CD4-positive, alpha-beta T cell (primary cell): ENCODE measurements at regions not wholly inside any gene's neighbourhood (a gene's known extent, or its start where the extent isn't known, plus 50 kb on each side); places are given as distances from the start of the nearest gene placed in this dataset.

Experiments
- ATAC-seq: fragments of 200-7000 bp; cut with Tn5 transposase; one replicate; pipeline ENCODE4 v1.10.0; 2022; ENCODE audit warnings: mild to moderate bottlenecking; ENCODE audit not compliant: poor library complexity
- CTCF ChIA-PET: fragments of 350-600 bp; sonication (Branson Sonifier 250); formaldehyde crosslinking; loops from one replicate; lab custom pipeline; 2021; ENCODE audit warnings: antibody characterized with exemption, inconsistent platforms; lab: Charles Lee
- POLR2A ChIA-PET: fragments of 350-600 bp; sonication (Branson Sonifier 250); formaldehyde crosslinking; loops from one replicate; lab custom pipeline; 2021; ENCODE audit warnings: antibody characterized with exemption, inconsistent platforms; lab: Charles Lee
- DNase-seq, 14 experiments: peaks; one replicate each; pipeline ENCODE4 v3.0.0-alpha.2; 2013 to 2020; ENCODE audit warnings: mixed read lengths in 2 of 14
- H3K27ac ChIP-seq, 2 donors: one replicate each; pipeline versions ENCODE4 v1.5.1 to v1.7.0; 2013; ENCODE audit warnings: low read length in 2 of 2, low read depth in 1 of 2, mild to moderate bottlenecking in 1 of 2
- H3K27me3 ChIP-seq, 2 experiments: 1 replicate in 1 of 2; 2 replicates in 1 of 2; pipeline versions ENCODE4 v1.6.1 to v1.7.0; 2013; ENCODE audit warnings: low read length in 2 of 2, control low read depth in 1 of 2, mild to moderate bottlenecking in 1 of 2, moderate library complexity in 1 of 2; ENCODE audit not compliant: insufficient read depth in 2 of 2, control insufficient read depth in 1 of 2
- H3K36me3 ChIP-seq: one replicate; pipeline ENCODE4 v1.6.1; 2013; ENCODE audit warnings: low read length, control low read depth; ENCODE audit not compliant: insufficient read depth
- H3K4me1 ChIP-seq: one replicate; pipeline ENCODE4 v1.6.1; 2013; ENCODE audit warnings: low read length, control low read depth; ENCODE audit not compliant: insufficient read depth
- H3K4me3 ChIP-seq: one replicate; pipeline ENCODE4 v1.5.1; 2013; ENCODE audit warnings: mild to moderate bottlenecking, low read length, moderate library complexity
- H3K9me3 ChIP-seq, 2 experiments: 1 replicate in 1 of 2; 2 replicates in 1 of 2; pipeline versions ENCODE4 v1.6.1 to v1.7.0; 2013; ENCODE audit warnings: low read length in 2 of 2, mild to moderate bottlenecking in 2 of 2, control low read depth in 1 of 2, moderate library complexity in 1 of 2; ENCODE audit not compliant: control insufficient read depth in 1 of 2, insufficient read depth in 1 of 2
- H3K27ac Mint-ChIP-seq: one replicate; pipeline ENCODE4 v1.8.0; 2020; ENCODE audit warnings: mixed read lengths
- H3K27me3 Mint-ChIP-seq: one replicate; pipeline ENCODE4 v1.8.0; 2021; ENCODE audit warnings: mixed read lengths
- H3K36me3 Mint-ChIP-seq: one replicate; pipeline ENCODE4 v1.8.0; 2021; ENCODE audit warnings: low read depth, mixed read lengths
- H3K4me1 Mint-ChIP-seq: one replicate; pipeline ENCODE4 v1.8.0; 2021; ENCODE audit warnings: low read depth, mixed read lengths
- H3K4me3 Mint-ChIP-seq: one replicate; pipeline ENCODE4 v1.8.0; 2020; ENCODE audit warnings: mild to moderate bottlenecking, mixed read lengths
- H3K9me3 Mint-ChIP-seq: one replicate; pipeline ENCODE4 v1.8.0; 2020; ENCODE audit warnings: mixed read lengths
- intact Hi-C, 2 experiments: fragments of 100-400 bp; cut with DNase I in 1 of 2; cut with micrococcal nuclease in 1 of 2; formaldehyde crosslinking; loops; one replicate each; pipeline versions ENCODE4 v1.15.1 to v1.9.0; 2023 to 2025; cut with DNase I, micrococcal nuclease
- TF ChIP-seq, protein P1 (sequence below): fragments of 200-600 bp; IDR thresholded peaks from one replicate; pipeline ENCODE4 v1.8.0; 2022; ENCODE audit warnings: antibody characterized with exemption, mild to moderate bottlenecking

DNA sequence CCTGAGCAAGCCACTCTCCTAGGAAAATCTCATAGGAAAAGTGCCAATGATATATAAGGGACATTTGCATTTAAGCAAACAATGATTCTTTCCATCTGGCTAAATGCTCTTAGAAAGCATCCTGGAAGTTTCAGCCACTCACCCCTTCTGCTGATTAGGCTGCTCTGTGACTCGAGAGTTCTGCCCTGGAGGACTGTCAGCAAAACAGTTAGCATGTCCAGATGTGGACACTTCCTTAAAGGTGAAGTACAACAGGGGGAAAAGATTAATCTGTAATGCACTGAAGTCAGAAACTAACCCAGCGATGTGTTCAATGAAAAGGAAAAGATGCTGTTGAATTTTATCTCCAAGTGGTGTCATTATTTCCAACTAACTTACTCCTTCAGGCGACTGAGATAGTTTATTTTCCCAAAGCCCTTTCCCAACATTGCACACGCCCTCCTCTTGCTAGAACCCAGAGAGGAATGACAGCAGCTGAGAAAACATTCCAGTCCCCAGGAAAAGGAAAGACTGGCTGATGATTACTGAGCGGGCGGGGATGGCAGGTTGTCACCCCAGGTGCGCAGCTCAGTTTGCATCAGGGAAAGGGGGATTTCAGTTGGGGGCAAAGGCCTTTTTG, 214.0 kb downstream of the SS18 start:
- intact Hi-C loops, result no loop called here

DNA sequence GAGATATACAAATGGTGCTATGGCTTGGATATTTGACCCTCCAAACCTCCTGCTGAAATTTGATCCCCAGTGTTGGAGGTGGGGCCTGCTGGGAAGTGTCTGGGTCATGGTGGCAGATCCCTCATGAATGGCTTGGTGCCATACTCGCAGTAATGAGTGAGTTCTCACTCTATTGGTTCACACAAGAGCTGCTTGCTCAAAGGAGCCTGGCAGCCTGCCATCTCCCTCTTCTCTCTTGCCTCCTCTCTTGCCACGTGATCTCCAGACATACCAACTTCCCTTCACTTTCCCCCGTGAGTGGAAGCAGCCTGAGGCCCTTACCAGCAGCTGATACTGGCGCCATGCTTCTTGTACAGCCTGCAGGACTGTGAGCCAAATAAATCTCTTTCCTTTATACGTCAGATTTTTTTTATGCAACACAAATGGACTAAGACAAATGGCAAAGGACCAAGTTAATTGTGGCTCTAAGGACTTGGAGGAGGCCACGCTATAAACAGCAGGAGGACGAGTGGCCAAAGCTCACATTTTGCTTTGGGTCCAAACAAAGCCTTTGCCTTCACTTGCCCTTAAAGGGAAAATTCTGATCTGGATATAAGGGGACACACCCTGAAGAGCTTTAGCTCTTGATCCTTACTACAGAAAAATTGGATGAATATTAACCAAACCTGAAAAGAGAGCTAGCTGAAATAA, 214.7 kb downstream of the SS18 start:
- intact Hi-C loops, result no loop called here
- ChIA-PET CTCF (no interaction called here), POLR2A (no interaction called here)
- ATAC-seq (no peak), DNase-seq (no peak)
- Histone ChIP-seq H3K36me3 (no peaks in the 10 kb centered on the region), H3K27ac (no peak overlapping the region), H3K4me1 (no peaks in the 10 kb centered on the region), H3K4me3 (no peak overlapping the region), H3K27me3 (peaks cover 0 to 17% of the 10 kb centered on the region in 2 experiments), H3K9me3 (no peaks in the 10 kb centered on the region)
- Mint-ChIP-seq H3K36me3 (no peaks in the 10 kb centered on the region), H3K4me3 (no peak overlapping the region), H3K9me3 (peaks cover 3% of the 10 kb centered on the region), H3K27me3 (peaks cover 58% of the 10 kb centered on the region), H3K4me1 (no peaks in the 10 kb centered on the region), H3K27ac (no peak overlapping the region)
- TF ChIP-seq, protein P1, sequence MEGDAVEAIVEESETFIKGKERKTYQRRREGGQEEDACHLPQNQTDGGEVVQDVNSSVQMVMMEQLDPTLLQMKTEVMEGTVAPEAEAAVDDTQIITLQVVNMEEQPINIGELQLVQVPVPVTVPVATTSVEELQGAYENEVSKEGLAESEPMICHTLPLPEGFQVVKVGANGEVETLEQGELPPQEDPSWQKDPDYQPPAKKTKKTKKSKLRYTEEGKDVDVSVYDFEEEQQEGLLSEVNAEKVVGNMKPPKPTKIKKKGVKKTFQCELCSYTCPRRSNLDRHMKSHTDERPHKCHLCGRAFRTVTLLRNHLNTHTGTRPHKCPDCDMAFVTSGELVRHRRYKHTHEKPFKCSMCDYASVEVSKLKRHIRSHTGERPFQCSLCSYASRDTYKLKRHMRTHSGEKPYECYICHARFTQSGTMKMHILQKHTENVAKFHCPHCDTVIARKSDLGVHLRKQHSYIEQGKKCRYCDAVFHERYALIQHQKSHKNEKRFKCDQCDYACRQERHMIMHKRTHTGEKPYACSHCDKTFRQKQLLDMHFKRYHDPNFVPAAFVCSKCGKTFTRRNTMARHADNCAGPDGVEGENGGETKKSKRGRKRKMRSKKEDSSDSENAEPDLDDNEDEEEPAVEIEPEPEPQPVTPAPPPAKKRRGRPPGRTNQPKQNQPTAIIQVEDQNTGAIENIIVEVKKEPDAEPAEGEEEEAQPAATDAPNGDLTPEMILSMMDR, result no peak

More for the DNA sequence above, 214.0 kb downstream of the SS18 start:
- no peaks in the 10 kb centered on the region for H3K9me3 ChIP-seq
- peaks cover 3% of the 10 kb centered on the region for H3K9me3 Mint-ChIP-seq
- no peaks in the 10 kb centered on the region for H3K4me1 Mint-ChIP-seq
- H3K4me1 ChIP-seq, result no peaks in the 10 kb centered on the region
- ATAC-seq, result no peak
- peaks cover 0 to 17% of the 10 kb centered on the region in 2 experiments for H3K27me3 ChIP-seq
- H3K27ac Mint-ChIP-seq, result no peak overlapping the region
- H3K27me3 Mint-ChIP-seq, result peaks cover 61% of the 10 kb centered on the region
- no peak overlapping the region for H3K27ac ChIP-seq
- H3K36me3 ChIP-seq, result no peaks in the 10 kb centered on the region
- ChIA-PET POLR2A (no interaction called here), CTCF (no interaction called here)
- no peak overlapping the region for H3K4me3 Mint-ChIP-seq
- H3K4me3 ChIP-seq, result no peak overlapping the region
- DNase-seq, result no peak
- H3K36me3 Mint-ChIP-seq, result no peaks in the 10 kb centered on the region
- TF ChIP-seq, protein P1, result no peak

DNA sequence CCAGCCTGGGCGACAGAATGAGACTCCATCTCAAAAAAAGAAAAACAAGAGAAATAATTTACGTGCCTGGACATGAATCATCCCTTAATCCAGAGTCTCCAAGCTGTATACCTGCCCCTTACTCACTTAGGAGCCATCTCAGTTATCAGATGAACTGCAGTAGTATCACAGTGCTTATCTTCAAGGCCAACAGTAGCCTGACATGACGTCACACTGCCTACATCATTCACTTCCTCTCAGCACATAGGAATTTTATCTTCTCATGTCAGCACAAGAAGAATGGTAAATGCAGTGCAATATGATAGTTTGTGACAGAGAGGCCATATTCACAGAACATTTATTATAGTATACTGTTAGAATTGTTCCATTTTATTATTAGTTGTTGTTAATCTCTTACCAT, 216.6 kb downstream of the SS18 start:
- no peaks in the 10 kb centered on the region for H3K36me3 Mint-ChIP-seq
- H3K4me1 Mint-ChIP-seq, result no peaks in the 10 kb centered on the region
- TF ChIP-seq, protein P1, result no peak
- H3K27me3 Mint-ChIP-seq, result peaks cover 54% of the 10 kb centered on the region
- peaks cover 0 to 11% of the 10 kb centered on the region in 2 experiments for H3K27me3 ChIP-seq
- no peak overlapping the region for H3K4me3 ChIP-seq
- peaks cover 0 to 6% of the 10 kb centered on the region in 2 experiments for H3K9me3 ChIP-seq
- no peaks in the 10 kb centered on the region for H3K4me1 ChIP-seq
- no peak for DNase-seq
- ATAC-seq, result no peak
- intact Hi-C loops, result no loop called here
- H3K4me3 Mint-ChIP-seq, result no peak overlapping the region
- H3K9me3 Mint-ChIP-seq, result peaks cover 3% of the 10 kb centered on the region
- POLR2A ChIA-PET, result no interaction called here
- no peaks in the 10 kb centered on the region for H3K36me3 ChIP-seq
- H3K27ac Mint-ChIP-seq, result no peak overlapping the region
- H3K27ac ChIP-seq, result no peak overlapping the region
- CTCF ChIA-PET, result no interaction called here
